ENCODE measurements at regions not wholly inside any gene's neighbourhood (a gene's known extent, or its start where the extent isn't known, plus 50 kb on each side); places are given as distances from the start of the nearest gene placed in this dataset.

- no peak overlapping the region for H3K4me3 ChIP-seq (ENCODE audit: low read depth, low read length)
- no peak for DNase-seq (ENCODE audit: low read depth)
- TF ChIP-seq, protein P1, sequence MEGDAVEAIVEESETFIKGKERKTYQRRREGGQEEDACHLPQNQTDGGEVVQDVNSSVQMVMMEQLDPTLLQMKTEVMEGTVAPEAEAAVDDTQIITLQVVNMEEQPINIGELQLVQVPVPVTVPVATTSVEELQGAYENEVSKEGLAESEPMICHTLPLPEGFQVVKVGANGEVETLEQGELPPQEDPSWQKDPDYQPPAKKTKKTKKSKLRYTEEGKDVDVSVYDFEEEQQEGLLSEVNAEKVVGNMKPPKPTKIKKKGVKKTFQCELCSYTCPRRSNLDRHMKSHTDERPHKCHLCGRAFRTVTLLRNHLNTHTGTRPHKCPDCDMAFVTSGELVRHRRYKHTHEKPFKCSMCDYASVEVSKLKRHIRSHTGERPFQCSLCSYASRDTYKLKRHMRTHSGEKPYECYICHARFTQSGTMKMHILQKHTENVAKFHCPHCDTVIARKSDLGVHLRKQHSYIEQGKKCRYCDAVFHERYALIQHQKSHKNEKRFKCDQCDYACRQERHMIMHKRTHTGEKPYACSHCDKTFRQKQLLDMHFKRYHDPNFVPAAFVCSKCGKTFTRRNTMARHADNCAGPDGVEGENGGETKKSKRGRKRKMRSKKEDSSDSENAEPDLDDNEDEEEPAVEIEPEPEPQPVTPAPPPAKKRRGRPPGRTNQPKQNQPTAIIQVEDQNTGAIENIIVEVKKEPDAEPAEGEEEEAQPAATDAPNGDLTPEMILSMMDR (IDR thresholded peaks at IDR 0.05; ENCODE audit: low read depth, low read length, missing control alignments) = no peak
Measured at GRCh38 chr11:27234961-27235360, 128.1 kb downstream of the CCDC34 start.

DNA sequence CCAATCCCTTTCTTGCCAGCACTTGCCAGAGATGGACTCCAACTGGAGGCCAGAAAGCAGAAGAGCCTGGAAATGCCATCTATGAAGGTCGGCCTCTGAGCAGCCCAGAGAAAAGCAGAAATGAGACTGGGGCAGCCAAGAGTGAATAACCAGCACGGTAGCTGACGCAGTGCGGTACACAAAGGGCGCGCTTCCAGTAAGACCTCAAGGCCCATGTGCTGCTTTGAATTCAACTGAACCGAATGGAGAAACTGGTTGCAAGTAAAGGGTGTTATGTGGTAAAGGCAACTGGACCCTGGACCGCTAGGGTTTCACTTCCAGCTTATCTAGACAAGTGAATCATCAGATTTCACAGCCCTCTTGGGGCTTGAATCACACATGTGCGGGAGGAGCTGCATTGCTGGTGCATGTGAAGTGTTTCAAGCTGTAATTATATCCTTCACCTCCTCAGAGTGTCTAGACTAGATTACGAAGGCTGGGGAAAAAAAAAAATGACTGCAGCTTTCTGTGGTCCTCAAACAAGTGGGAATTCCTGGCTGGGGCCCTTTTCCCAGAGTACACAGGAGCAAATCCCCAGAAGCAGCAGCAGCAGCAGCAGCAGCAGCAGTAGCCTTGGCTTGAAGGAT lies 128.9 kb downstream of the CCDC34 start:
- peak overlapping the region; percentile 1; the same call in 1 of the 2 replicates for H3K4me3 ChIP-seq (ENCODE audit: low read depth, low read length)
- peak; percentile 91 for DNase-seq (ENCODE audit: low read depth)
- TF ChIP-seq, protein P1 (IDR thresholded peaks at IDR 0.05; ENCODE audit: low read depth, low read length, missing control alignments) = no peak

DNA sequence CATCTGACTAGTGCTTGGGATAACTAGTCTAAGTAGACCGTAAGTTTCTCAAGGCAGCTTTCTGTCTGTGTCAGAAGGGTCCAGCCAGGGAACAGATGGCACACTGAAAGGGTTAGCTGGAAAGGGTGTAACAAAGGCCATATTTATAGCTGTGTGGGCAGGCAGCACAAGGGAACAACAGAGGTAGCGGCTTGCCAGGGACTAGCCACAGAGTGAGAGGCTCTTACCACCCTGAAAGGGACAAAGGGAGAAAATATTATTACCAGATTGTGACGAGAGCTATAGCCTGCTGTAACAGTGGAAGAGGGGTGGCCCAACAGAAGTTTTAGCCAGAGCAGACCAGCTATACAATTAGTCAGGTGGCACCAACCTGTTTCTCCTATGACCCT lies 129.4 kb downstream of the CCDC34 start:
- no peak for DNase-seq (ENCODE audit: low read depth)
- H3K4me3 ChIP-seq (ENCODE audit: low read depth, low read length) = peak overlapping the region; percentile 1; the same call in 1 of the 2 replicates
- TF ChIP-seq, protein P1 (IDR thresholded peaks at IDR 0.05; ENCODE audit: low read depth, low read length, missing control alignments) = no peak

DNA sequence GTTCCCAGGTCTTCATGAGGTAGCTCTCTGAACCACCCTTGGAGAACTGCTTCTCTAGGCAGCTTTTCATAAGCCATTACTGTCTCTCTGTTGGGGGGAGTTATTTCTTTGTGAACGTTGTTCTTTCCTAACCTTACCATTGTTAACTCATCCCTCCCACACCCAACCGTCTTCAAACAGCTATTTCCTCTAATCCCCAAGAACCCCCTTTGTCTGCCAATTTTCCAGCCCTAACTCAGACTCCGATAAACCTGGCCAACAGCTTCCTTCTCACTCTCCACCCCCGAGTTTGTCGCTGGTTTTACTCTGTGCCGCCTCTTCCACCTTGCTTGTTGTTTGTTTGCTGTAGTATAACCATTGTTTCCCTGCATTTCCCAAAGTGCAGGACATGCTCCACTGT lies 131.5 kb downstream of the CCDC34 start:
- TF ChIP-seq, protein P1 (IDR thresholded peaks at IDR 0.05; ENCODE audit: low read depth, low read length, missing control alignments) = no peak
- no peak overlapping the region for H3K4me3 ChIP-seq (ENCODE audit: low read depth, low read length)
- DNase-seq (ENCODE audit: low read depth) = no peak

DNA sequence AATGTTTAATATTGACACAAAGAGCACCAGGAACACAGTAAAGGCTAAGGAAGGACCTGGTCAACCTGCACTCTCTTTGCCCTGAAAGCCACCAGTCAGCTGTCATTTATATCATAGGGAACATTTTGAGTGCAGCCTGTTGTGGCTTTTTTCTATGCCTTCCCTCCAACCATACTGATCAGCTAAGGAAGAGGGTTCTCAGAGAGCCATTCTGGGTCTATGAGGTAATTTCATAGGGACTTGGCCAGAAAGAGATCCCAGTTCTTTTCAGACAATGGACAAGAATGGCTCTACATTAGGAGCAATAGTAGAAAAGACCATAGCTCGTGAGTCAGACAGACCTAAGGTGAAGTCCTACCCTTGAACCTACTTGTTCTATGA lies 132.8 kb downstream of the CCDC34 start:
- no peak for DNase-seq (ENCODE audit: low read depth)
- TF ChIP-seq, protein P1 (IDR thresholded peaks at IDR 0.05; ENCODE audit: low read depth, low read length, missing control alignments) = no peak

DNA sequence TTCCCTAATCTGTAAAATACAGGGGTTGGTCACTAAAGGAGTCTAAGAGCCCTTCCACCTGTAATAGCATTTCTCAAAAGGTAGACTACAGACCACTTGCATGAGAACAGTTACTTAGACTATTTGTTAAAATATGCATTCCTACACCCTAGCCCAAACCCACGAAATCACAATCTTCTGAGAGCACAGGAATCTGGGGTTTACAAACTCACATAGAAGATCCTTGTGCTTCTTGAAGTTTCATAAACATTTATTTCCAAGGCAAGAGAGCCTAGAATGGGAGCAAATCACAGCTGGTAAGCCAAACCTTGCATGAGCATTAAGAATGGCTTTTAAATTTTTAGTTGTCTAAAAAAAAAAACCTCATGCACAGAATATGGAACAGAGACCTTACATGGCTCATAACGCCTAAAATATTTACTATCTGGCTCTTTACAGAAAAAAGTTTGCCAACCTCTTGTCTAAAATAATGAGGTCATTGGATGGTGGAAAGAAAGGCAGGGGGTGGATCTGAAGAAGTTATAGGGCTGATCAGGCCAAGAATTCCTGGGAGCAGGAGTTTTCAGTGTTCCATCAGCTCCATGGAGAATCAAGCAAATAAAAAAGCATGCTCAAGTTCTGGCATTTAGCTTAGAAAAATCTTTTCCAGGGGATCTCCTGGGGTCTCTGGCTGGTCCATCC lies 133.4 kb downstream of the CCDC34 start:
- no peak for DNase-seq (ENCODE audit: low read depth)
- no peak overlapping the region for H3K4me3 ChIP-seq (ENCODE audit: low read depth, low read length)
- TF ChIP-seq, protein P1 (IDR thresholded peaks at IDR 0.05; ENCODE audit: low read depth, low read length, missing control alignments) = no peak

More for the DNA sequence above, 132.8 kb downstream of the CCDC34 start:
- H3K4me3 ChIP-seq (ENCODE audit: low read depth, low read length) = no peak overlapping the region

DNA sequence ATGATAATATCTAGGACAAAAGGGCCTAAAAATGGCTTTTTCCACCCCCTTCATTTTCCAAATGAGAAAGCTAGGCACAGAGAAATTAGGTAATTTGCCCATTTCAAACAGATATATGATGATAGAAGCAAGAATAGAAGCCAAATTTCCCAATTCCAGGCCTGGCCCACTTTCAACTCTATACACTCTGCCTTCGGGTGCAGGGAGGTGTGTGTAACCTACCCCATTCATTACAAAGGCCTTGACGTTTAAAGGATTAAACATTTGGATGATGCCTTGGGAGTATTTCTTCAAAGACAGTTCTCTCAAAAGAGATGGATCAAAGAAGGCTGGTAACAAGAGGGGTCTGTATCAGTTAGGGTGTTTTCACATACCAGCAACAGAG lies 134.1 kb downstream of the CCDC34 start:
- DNase-seq (ENCODE audit: low read depth) = no peak
- TF ChIP-seq, protein P1 (IDR thresholded peaks at IDR 0.05; ENCODE audit: low read depth, low read length, missing control alignments) = no peak
- no peak overlapping the region for H3K4me3 ChIP-seq (ENCODE audit: low read depth, low read length)

Data from GM12864 (cell line).